Suprapubic skin (tissue), 4 donors: ENCODE measurements at regions not wholly inside any gene's neighbourhood (a gene's known extent, or its start where the extent isn't known, plus 50 kb on each side); places are given as distances from the start of the nearest gene placed in this dataset.

ENCODE experiments used
- DNase-seq, 2 donors: peaks; one replicate each; pipeline ENCODE4 v3.0.0-alpha.2; 2019; ENCODE audit warnings: low spot score in 2 of 2
- H3K27ac ChIP-seq: fragments of 200-600 bp; sonication (generic); one replicate; pipeline ENCODE4 v1.5.1; 2019
- H3K27me3 ChIP-seq: fragments of 200-600 bp; sonication (generic); one replicate; pipeline ENCODE4 v1.5.1; 2019
- H3K36me3 ChIP-seq: fragments of 200-600 bp; sonication (generic); one replicate; pipeline ENCODE4 v1.5.1; 2019
- H3K4me1 ChIP-seq: fragments of 200-600 bp; sonication (generic); one replicate; pipeline ENCODE4 v1.5.1; 2019
- H3K4me3 ChIP-seq: fragments of 200-600 bp; sonication (generic); one replicate; pipeline ENCODE4 v1.5.1; 2019; ENCODE audit warnings: mild to moderate bottlenecking
- H3K9me3 ChIP-seq: fragments of 200-600 bp; sonication (generic); one replicate; pipeline ENCODE4 v1.5.1; 2019
- EP300 ChIP-seq: sonication (generic); formaldehyde crosslinking; IDR thresholded peaks from one replicate; pipeline ENCODE4 v1.6.1; 2017; ENCODE audit warnings: antibody characterized with exemption
- POLR2A ChIP-seq, 2 donors: fragments of 450-650 bp; IDR thresholded peaks; one replicate each; pipeline ENCODE4 v1.6.1; 2017; ENCODE audit warnings: antibody characterized with exemption in 2 of 2, mild to moderate bottlenecking in 2 of 2, moderate library complexity in 2 of 2
- POLR2AphosphoS5 ChIP-seq, 3 donors: sonication (generic); formaldehyde crosslinking; IDR thresholded peaks; one replicate each; pipeline ENCODE4 v1.6.1; 2017; ENCODE audit warnings: antibody characterized with exemption in 3 of 3
- WGBS: methylation state at CpG from one replicate; pipeline ENCODE4 v1.1.5; 2018; 5-methylcytosine and 5-hydroxymethylcytosine counted together
- TF ChIP-seq, protein P1 (sequence below), 2 donors: fragments of 200-600 bp in 1 of 2; fragments of 450-650 bp in 1 of 2; sonication (generic) in 1 of 2; IDR thresholded peaks; one replicate each; pipeline ENCODE4 v1.5.1; 2016 to 2019; ENCODE audit warnings: antibody characterized with exemption in 2 of 2, mild to moderate bottlenecking in 1 of 2, moderate library complexity in 1 of 2

DNA sequence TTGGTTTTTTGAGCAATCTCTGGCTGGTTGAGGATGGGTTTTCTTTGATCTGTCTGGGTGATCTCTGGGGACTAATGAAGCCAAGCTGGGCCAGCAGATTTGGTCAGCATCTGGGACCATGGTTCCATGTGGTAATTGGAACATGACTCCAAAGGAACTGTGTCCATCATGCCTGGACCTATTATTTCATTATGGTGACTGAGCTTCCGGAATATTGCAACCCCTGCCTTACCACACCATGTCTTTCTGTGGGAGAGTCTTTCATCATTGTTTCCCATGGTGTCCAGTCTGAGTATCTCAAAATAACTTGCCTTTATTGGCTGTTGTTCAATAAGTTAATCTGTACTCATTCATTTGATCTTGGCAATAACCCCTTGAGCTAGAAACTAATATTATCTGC, 624.9 kb upstream of the TBX3 start:
- no peak for DNase-seq
- no peaks in the 10 kb centered on the region for H3K4me1 ChIP-seq
- no peak overlapping the region for H3K27ac ChIP-seq
- 83% methylated on average over 1 of the region's 1 CpG for WGBS
- H3K36me3 ChIP-seq: no peaks in the 10 kb centered on the region
- no peaks in the 10 kb centered on the region for H3K9me3 ChIP-seq
- no peaks in the 10 kb centered on the region for H3K27me3 ChIP-seq
- no peak for TF ChIP-seq POLR2A (IDR thresholded peaks at IDR 0.05)
- no peak for TF ChIP-seq POLR2AphosphoS5 (IDR thresholded peaks at IDR 0.05)
- TF ChIP-seq EP300: no peak
- TF ChIP-seq, protein P1, sequence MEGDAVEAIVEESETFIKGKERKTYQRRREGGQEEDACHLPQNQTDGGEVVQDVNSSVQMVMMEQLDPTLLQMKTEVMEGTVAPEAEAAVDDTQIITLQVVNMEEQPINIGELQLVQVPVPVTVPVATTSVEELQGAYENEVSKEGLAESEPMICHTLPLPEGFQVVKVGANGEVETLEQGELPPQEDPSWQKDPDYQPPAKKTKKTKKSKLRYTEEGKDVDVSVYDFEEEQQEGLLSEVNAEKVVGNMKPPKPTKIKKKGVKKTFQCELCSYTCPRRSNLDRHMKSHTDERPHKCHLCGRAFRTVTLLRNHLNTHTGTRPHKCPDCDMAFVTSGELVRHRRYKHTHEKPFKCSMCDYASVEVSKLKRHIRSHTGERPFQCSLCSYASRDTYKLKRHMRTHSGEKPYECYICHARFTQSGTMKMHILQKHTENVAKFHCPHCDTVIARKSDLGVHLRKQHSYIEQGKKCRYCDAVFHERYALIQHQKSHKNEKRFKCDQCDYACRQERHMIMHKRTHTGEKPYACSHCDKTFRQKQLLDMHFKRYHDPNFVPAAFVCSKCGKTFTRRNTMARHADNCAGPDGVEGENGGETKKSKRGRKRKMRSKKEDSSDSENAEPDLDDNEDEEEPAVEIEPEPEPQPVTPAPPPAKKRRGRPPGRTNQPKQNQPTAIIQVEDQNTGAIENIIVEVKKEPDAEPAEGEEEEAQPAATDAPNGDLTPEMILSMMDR (IDR thresholded peaks at IDR 0.05): no peak
- no peak overlapping the region for H3K4me3 ChIP-seq

DNA sequence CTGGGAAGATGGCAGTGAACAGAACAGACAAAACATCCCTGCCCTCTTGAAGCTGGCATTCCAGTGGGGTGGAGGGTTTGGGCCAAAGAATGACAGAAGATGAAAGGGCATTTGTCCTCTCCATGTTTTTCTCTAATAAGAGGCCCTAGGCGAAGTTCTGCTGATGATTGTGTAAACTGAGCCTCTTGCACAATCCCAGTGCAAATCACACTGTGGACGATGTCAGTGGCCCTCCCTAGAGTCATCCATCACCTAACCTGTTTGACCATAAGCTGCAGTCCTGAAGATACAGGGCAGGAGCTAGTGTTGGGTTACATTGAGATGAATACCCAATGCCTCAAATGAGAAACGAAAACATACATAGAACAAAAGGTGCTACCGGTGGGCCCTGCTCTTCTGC, 622.4 kb upstream of the TBX3 start:
- TF ChIP-seq EP300: no peak
- TF ChIP-seq POLR2A (IDR thresholded peaks at IDR 0.05): no peak
- TF ChIP-seq POLR2AphosphoS5 (IDR thresholded peaks at IDR 0.05): no peak
- TF ChIP-seq, protein P1 (IDR thresholded peaks at IDR 0.05): no peak
- WGBS: 91% methylated on average over 4 of the region's 4 CpGs
- no peak for DNase-seq

DNA sequence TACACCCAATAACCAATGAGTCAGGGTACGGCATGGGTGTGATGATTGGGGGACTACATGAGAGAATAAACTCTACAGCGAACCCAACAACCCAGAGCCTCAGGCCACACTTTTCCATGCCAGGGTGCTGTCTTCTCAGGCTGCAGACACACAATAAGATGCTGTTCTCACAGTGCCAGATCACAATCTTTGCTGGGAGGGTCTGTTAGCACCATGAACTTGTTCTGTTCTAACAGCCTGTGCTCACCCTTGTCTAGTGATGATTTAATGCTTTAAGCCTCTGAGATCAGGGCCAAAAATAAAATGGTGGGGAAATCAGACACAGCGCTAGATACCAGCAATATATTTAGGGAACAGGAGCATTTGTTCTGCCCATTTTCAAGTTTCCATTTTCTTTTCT, 621.9 kb upstream of the TBX3 start:
- no peak for DNase-seq
- no peaks in the 10 kb centered on the region for H3K27me3 ChIP-seq
- WGBS: 76% methylated on average over 3 of the region's 3 CpGs
- no peaks in the 10 kb centered on the region for H3K4me1 ChIP-seq
- TF ChIP-seq POLR2A (IDR thresholded peaks at IDR 0.05) (no peak), EP300 (no peak), POLR2AphosphoS5 (IDR thresholded peaks at IDR 0.05) (no peak)
- TF ChIP-seq, protein P1 (IDR thresholded peaks at IDR 0.05): no peak
- no peaks in the 10 kb centered on the region for H3K36me3 ChIP-seq
- H3K9me3 ChIP-seq: no peaks in the 10 kb centered on the region
- H3K4me3 ChIP-seq: no peak overlapping the region
- H3K27ac ChIP-seq: no peak overlapping the region

More for the DNA sequence above, 622.4 kb upstream of the TBX3 start:
- H3K27me3 ChIP-seq: no peaks in the 10 kb centered on the region
- no peaks in the 10 kb centered on the region for H3K4me1 ChIP-seq
- no peaks in the 10 kb centered on the region for H3K9me3 ChIP-seq
- no peaks in the 10 kb centered on the region for H3K36me3 ChIP-seq
- no peak overlapping the region for H3K27ac ChIP-seq
- no peak overlapping the region for H3K4me3 ChIP-seq

DNA sequence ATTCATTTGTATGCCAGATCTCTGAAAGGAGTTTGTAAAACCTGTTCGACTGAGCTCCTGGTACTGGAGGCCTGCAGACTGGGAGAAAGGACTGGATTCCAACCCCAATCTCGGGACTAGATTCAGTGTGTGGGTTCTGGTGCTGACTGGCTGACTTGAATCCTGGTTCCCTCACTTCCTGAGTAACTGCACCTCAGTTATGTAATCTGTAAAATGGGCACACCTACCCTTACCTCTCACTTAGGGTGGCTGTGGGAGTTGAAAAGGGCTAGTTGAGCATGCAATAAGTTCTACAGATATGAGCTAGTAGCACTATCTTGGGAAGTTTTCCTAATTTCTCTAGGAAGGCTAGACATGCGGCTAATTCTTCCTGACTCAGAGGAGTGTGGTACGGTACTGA, 621.3 kb upstream of the TBX3 start:
- Histone ChIP-seq H3K4me3 (no peak overlapping the region), H3K27me3 (no peaks in the 10 kb centered on the region), H3K9me3 (no peaks in the 10 kb centered on the region), H3K36me3 (no peaks in the 10 kb centered on the region), H3K27ac (no peak overlapping the region), H3K4me1 (no peaks in the 10 kb centered on the region)
- DNase-seq: no peak
- TF ChIP-seq POLR2A (IDR thresholded peaks at IDR 0.05): no peak
- TF ChIP-seq POLR2AphosphoS5 (IDR thresholded peaks at IDR 0.05): no peak
- TF ChIP-seq, protein P1 (IDR thresholded peaks at IDR 0.05): no peak
- TF ChIP-seq EP300: no peak
- 85% methylated on average over 4 of the region's 4 CpGs for WGBS

DNA sequence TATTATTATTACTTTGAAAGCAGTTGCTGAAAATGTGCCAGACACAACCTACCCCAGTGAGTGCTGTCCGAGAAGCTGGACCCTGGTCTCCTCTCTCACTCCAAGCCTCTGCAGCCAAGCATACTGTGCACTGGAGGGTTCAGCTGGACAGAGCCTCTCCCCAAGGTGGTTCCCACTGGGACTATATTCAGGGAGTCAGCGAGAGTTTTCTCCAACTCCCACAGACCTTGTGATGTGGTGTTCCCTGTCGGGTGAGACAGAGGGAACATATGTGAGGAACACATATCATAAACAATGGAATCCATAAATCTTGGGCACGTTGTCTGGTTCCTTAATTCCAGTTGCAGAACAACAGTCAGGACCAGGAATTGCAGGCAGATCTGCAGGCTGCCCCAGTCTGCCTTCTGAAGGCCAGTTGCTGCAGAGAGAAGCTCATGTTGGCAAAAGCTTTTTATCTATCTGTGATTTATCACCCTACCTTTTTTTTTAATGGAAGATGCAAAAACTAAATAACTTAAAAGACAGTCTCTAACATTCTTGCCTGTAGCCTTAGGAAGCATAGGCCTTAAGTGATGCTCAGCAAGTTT, 619.8 kb upstream of the TBX3 start:
- no peaks in the 10 kb centered on the region for H3K36me3 ChIP-seq
- H3K9me3 ChIP-seq: no peaks in the 10 kb centered on the region
- 71% methylated on average over 4 of the region's 4 CpGs for WGBS
- H3K4me3 ChIP-seq: no peak overlapping the region
- no peak for TF ChIP-seq POLR2A (IDR thresholded peaks at IDR 0.05)
- no peak for DNase-seq
- H3K27ac ChIP-seq: no peak overlapping the region
- H3K27me3 ChIP-seq: no peaks in the 10 kb centered on the region
- H3K4me1 ChIP-seq: no peaks in the 10 kb centered on the region

DNA sequence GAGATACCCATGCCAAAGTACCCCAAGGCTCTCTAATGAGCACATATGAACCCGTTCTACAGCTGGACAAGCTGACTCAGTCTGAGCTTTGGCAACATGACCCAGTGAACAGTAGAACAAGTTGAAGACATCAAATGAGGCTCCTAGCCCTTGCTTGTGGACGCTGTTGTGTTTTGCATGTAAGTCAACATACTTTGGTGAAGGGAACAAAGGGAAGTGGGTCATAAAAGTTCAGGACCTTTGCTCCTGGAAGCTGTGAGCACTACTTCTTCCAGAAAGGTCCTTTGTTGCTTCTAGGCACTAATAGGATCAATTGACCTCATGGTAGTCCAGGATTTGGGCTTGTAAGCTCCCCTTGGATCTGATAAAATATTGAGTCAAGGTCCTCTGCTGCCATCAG, 613.5 kb upstream of the TBX3 start:
- no peaks in the 10 kb centered on the region for H3K9me3 ChIP-seq
- no peak overlapping the region for H3K4me3 ChIP-seq
- DNase-seq: no peak
- 80% methylated on average over 2 of the region's 2 CpGs for WGBS
- H3K4me1 ChIP-seq: peaks cover 4% of the 10 kb centered on the region
- H3K27ac ChIP-seq: no peak overlapping the region
- TF ChIP-seq EP300: no peak
- TF ChIP-seq, protein P1 (IDR thresholded peaks at IDR 0.05): no peak
- no peak for TF ChIP-seq POLR2AphosphoS5 (IDR thresholded peaks at IDR 0.05)
- TF ChIP-seq POLR2A (IDR thresholded peaks at IDR 0.05): no peak
- H3K27me3 ChIP-seq: no peaks in the 10 kb centered on the region
- no peaks in the 10 kb centered on the region for H3K36me3 ChIP-seq
